H1 (cell line): ENCODE measurements at regions not wholly inside any gene's neighbourhood (a gene's known extent, or its start where the extent isn't known, plus 50 kb on each side); places are given as distances from the start of the nearest gene placed in this dataset.

ENCODE experiments used
- CTCF ChIA-PET: fragments of 300-600 bp; sonication (Branson Sonifier 250); formaldehyde crosslinking; loops from one replicate; lab custom pipeline; 2021; ENCODE audit not compliant: partially characterized antibody; lab: Charles Lee
- POLR2A ChIA-PET: fragments of 300-600 bp; sonication (Branson Sonifier 250); formaldehyde crosslinking; loops from one replicate; lab custom pipeline; 2021; ENCODE audit warnings: inconsistent platforms; ENCODE audit not compliant: partially characterized antibody; lab: Charles Lee
- DNase-seq, 2 experiments: peaks; one replicate each; pipeline versions ENCODE4 v3.0.0 to v3.0.0-alpha.2; 2010 to 2022; ENCODE audit warnings: low spot score in 2 of 2, low read depth in 1 of 2, mixed read lengths in 1 of 2
- FAIRE-seq: peaks from 2 replicates; lab custom pipeline; 2011; peaks lifted over from hg19 to GRCh38; lab: Jason Lieb, UNC
- H2AFZ ChIP-seq: 2 replicates; pipeline ENCODE4 v1.8.1; 2012; ENCODE audit warnings: low read length, inconsistent platforms
- H2AK5ac ChIP-seq: 2 replicates; pipeline ENCODE4 v1.6.1; 2013; ENCODE audit warnings: low read depth, low read length
- H2BK120ac ChIP-seq: replicated peaks from 2 replicates; pipeline ENCODE3; 2013; ENCODE audit warnings: low read depth, low read length, inconsistent platforms
- H2BK12ac ChIP-seq: 2 replicates; pipeline ENCODE4 v1.6.1; 2013; ENCODE audit warnings: low read depth, low read length
- H2BK15ac ChIP-seq: 2 replicates; pipeline ENCODE4 v1.6.1; 2013; ENCODE audit warnings: low read length
- H2BK20ac ChIP-seq: 2 replicates; pipeline ENCODE4 v1.6.1; 2013; ENCODE audit warnings: low read length
- H2BK5ac ChIP-seq: 2 replicates; pipeline ENCODE4 v1.6.1; 2013; ENCODE audit warnings: low read depth, low read length
- H3K14ac ChIP-seq: 2 replicates; pipeline ENCODE4 v1.6.1; 2013; ENCODE audit warnings: inconsistent platforms; ENCODE audit not compliant: insufficient read length
- H3K18ac ChIP-seq: 2 replicates; pipeline ENCODE4 v1.6.1; 2013; ENCODE audit warnings: low read length; ENCODE audit errors: extremely low read depth
- H3K23ac ChIP-seq: 2 replicates; pipeline ENCODE4 v1.6.1; 2013; ENCODE audit warnings: inconsistent platforms; ENCODE audit not compliant: insufficient read length
- H3K23me2 ChIP-seq: 2 replicates; pipeline ENCODE4 v1.6.1; 2013; ENCODE audit warnings: low read depth, low read length
- H3K27ac ChIP-seq: 2 replicates; pipeline ENCODE4 v1.6.1; 2011; ENCODE audit warnings: low read depth, low read length, inconsistent platforms
- H3K27me3 ChIP-seq, 4 experiments: replicated peaks in 1 of 4; 1 replicate in 1 of 4; 2 replicates in 3 of 4; pipeline versions ENCODE4 v1.6.1 to v1.8.1; 2011 to 2013; ENCODE audit warnings: low read length in 3 of 4, mild to moderate bottlenecking in 3 of 4, inconsistent platforms in 2 of 4, mixed read lengths in 2 of 4, moderate library complexity in 1 of 4; ENCODE audit not compliant: control insufficient read depth in 3 of 4, insufficient read depth in 3 of 4; ENCODE audit errors: extremely low read depth in 1 of 4
- H3K36me3 ChIP-seq, 4 experiments: 2 replicates each; pipeline versions ENCODE4 v1.6.1 to v1.8.1; 2011 to 2013; ENCODE audit warnings: mild to moderate bottlenecking in 4 of 4, low read length in 3 of 4, moderate library complexity in 2 of 4, control low read depth in 1 of 4, inconsistent platforms in 1 of 4; ENCODE audit not compliant: insufficient read depth in 4 of 4, control insufficient read depth in 2 of 4
- H3K4ac ChIP-seq: replicated peaks from 2 replicates; pipeline ENCODE3; 2013; ENCODE audit warnings: low read length, low read depth, mixed read lengths, inconsistent platforms; ENCODE audit not compliant: insufficient read length
- H3K4me1 ChIP-seq, 4 experiments: replicated peaks in 1 of 4; 1 replicate in 1 of 4; 2 replicates in 3 of 4; pipeline versions ENCODE4 v1.6.1 to v1.8.1; 2011 to 2013; ENCODE audit warnings: low read length in 3 of 4, inconsistent platforms in 2 of 4, mixed read lengths in 1 of 4; ENCODE audit not compliant: insufficient read depth in 4 of 4, control insufficient read depth in 3 of 4
- H3K4me2 ChIP-seq, 2 experiments: 2 replicates each; pipeline versions ENCODE4 v1.6.1 to v1.8.1; 2011 to 2013; ENCODE audit warnings: low read depth in 2 of 2, low read length in 2 of 2, control low read depth in 1 of 2, inconsistent platforms in 1 of 2, mild to moderate bottlenecking in 1 of 2; ENCODE audit not compliant: insufficient read depth in 1 of 2
- H3K4me3 ChIP-seq, 4 experiments: fragments of 200-600, 300-600 bp in 1 of 4; sonication (generic), shearing (Covaris generic), sonication (Bioruptor Twin) in 1 of 4; 2 replicates each; pipeline versions ENCODE4 v1.5.1 to v1.8.1; 2011 to 2016; ENCODE audit warnings: low read length in 4 of 4, low read depth in 3 of 4, control low read depth in 2 of 4, inconsistent platforms in 2 of 4, mild to moderate bottlenecking in 2 of 4, mixed read lengths in 1 of 4, moderate library complexity in 1 of 4; ENCODE audit not compliant: insufficient read depth in 2 of 4; ENCODE audit errors: extremely low read depth in 1 of 4
- H3K56ac ChIP-seq: replicated peaks from 2 replicates; pipeline ENCODE3; 2013; ENCODE audit warnings: low read depth, mild to moderate bottlenecking, mixed read lengths, low read length, inconsistent platforms; ENCODE audit not compliant: insufficient read length
- H3K79me1 ChIP-seq: 2 replicates; pipeline ENCODE4 v1.6.1; 2013; ENCODE audit warnings: low read depth, low read length, control low read depth
- H3K79me2 ChIP-seq, 2 experiments: 2 replicates each; pipeline versions ENCODE4 v1.6.1 to v1.8.1; 2012 to 2013; ENCODE audit warnings: low read length in 2 of 2, mild to moderate bottlenecking in 2 of 2, inconsistent platforms in 1 of 2; ENCODE audit not compliant: insufficient read depth in 2 of 2, control insufficient read depth in 1 of 2
- H3K9ac ChIP-seq, 4 experiments: replicated peaks in 1 of 4; 1 replicate in 1 of 4; 2 replicates in 3 of 4; pipeline versions ENCODE4 v1.6.1 to v1.8.1; 2011 to 2013; ENCODE audit warnings: low read depth in 3 of 4, low read length in 3 of 4, control low read depth in 2 of 4, mild to moderate bottlenecking in 2 of 4, moderate library complexity in 2 of 4, inconsistent platforms in 1 of 4; ENCODE audit errors: extremely low read depth in 1 of 4
- H3K9me3 ChIP-seq, 2 experiments: 2 replicates each; pipeline versions ENCODE4 v1.6.1 to v1.8.1; 2012 to 2013; ENCODE audit warnings: mild to moderate bottlenecking in 2 of 2, moderate library complexity in 2 of 2, control low read depth in 1 of 2, inconsistent platforms in 1 of 2, low read depth in 1 of 2, low read length in 1 of 2, mixed read lengths in 1 of 2; ENCODE audit not compliant: insufficient read depth in 2 of 2
- H4K20me1 ChIP-seq, 2 experiments: replicated peaks in 1 of 2; 2 replicates each; pipeline versions ENCODE3 to v1.8.1; 2011 to 2013; ENCODE audit warnings: inconsistent platforms in 2 of 2, low read length in 2 of 2, mild to moderate bottlenecking in 1 of 2; ENCODE audit not compliant: insufficient read depth in 2 of 2, control insufficient read depth in 1 of 2
- H4K5ac ChIP-seq: 2 replicates; pipeline ENCODE4 v1.6.1; 2013; ENCODE audit warnings: low read length, low read depth, mixed read lengths, inconsistent platforms; ENCODE audit not compliant: insufficient read length
- H4K8ac ChIP-seq: 2 replicates; pipeline ENCODE4 v1.8.0; 2013; ENCODE audit warnings: mild to moderate bottlenecking, moderate library complexity, low read length, inconsistent platforms; ENCODE audit not compliant: insufficient read depth; ENCODE audit errors: extremely low read depth
- H4K91ac ChIP-seq: replicated peaks from 2 replicates; pipeline ENCODE3; 2013; ENCODE audit warnings: low read length, mixed read lengths, inconsistent platforms; ENCODE audit not compliant: insufficient read length
- BRCA1 ChIP-seq: IDR thresholded peaks from 2 replicates; pipeline ENCODE4 v1.6.1; 2012; ENCODE audit warnings: low read depth, low read length, improper control_type of control experiment
- CHD1 ChIP-seq: IDR thresholded peaks from 2 replicates; pipeline ENCODE4 v1.6.1; 2012; ENCODE audit warnings: low read depth, low read length, improper control_type of control experiment
- EZH2 ChIP-seq: fragments of 200-600 bp; sonication (generic); IDR thresholded peaks from 2 replicates; pipeline ENCODE4 v1.7.1; 2012; ENCODE audit warnings: low read depth, mild to moderate bottlenecking, moderate library complexity, low read length, inconsistent platforms; ENCODE audit not compliant: severe bottlenecking
- JUND ChIP-seq: IDR thresholded peaks from 2 replicates; pipeline ENCODE4 v1.6.1; 2011; ENCODE audit warnings: mild to moderate bottlenecking, improper control_type of control experiment, low read length
- NRF1 ChIP-seq: IDR thresholded peaks from 2 replicates; pipeline ENCODE4 v1.6.1; 2011; ENCODE audit warnings: mild to moderate bottlenecking, low read depth, low read length, improper control_type of control experiment
- RNF2 ChIP-seq: fragments of 200-900, 300-1000 bp; sonication (generic); IDR thresholded peaks from 2 replicates; pipeline ENCODE4 v1.7.1; 2016; ENCODE audit warnings: borderline replicate concordance, low read depth, mild to moderate bottlenecking, antibody characterized with exemption, low read length; ENCODE audit not compliant: poor library complexity, severe bottlenecking; ENCODE audit errors: missing control alignments
- SIN3A ChIP-seq, 2 experiments: IDR thresholded peaks in 1 of 2; conservative IDR thresholded peaks in 1 of 2; 2 replicates each; pipeline ENCODE4 v1.6.1; 2011 to 2012; ENCODE audit warnings: low read length in 2 of 2, improper control_type of control experiment in 1 of 2, low read depth in 1 of 2, mild to moderate bottlenecking in 1 of 2
- SP1 ChIP-seq: IDR thresholded peaks from 2 replicates; pipeline ENCODE4 v1.6.1; 2011; ENCODE audit warnings: low read depth, low read length
- SP2 ChIP-seq: IDR thresholded peaks from 2 replicates; pipeline ENCODE4 v1.6.1; 2012; ENCODE audit warnings: mild to moderate bottlenecking, low read length, inconsistent platforms
- SP4 ChIP-seq: IDR thresholded peaks from 2 replicates; pipeline ENCODE4 v1.6.1; 2012; ENCODE audit warnings: low read length, inconsistent platforms
- WGBS, 2 experiments: shearing (Covaris generic) in 1 of 2; methylation state at CpG; one replicate each; pipeline versions ENCODE4 v1.1.6 to v1.1.7; 2013 to 2015; ENCODE audit warnings: low lambda C conversion rate in 2 of 2, mixed read lengths in 2 of 2, inconsistent platforms in 1 of 2, low coverage in 1 of 2, missing lambda C conversion rate in 1 of 2; ENCODE audit not compliant: insufficient replicate concordance in 2 of 2, insufficient coverage in 1 of 2, insufficient read length in 1 of 2; ENCODE audit errors: extremely low coverage in 1 of 2, missing lambda C conversion rate in 1 of 2; 5-methylcytosine and 5-hydroxymethylcytosine counted together

DNA sequence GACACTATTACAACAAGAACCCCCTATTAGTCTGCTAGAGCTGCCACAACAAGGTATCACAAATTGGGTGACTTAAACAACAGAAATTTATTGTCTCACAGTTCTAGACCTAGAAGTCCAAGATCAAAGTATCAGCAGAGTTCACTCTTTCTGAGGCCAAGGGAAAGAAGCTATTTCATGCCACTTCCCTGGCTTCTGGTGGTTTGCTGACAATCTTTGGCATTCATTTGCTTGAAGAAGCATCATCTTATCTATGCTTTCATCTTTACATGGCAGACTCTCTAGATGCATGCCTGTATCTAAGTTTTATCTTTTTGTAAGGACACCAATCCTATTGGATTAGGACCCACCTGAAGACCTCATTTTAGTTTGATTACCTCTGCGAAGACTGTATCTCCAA, 296.8 kb upstream of the MARCKS start:
- Histone ChIP-seq H3K9me3 (no peaks in the 10 kb centered on the region), H2BK5ac (no peak overlapping the region), H3K4me2 (no peak overlapping the region), H3K4me3 (no peak overlapping the region), H4K5ac (no peak overlapping the region), H3K27ac (no peak overlapping the region), H2BK12ac (no peak overlapping the region), H3K23ac (no peak overlapping the region), H2AK5ac (no peak overlapping the region), H3K27me3 (no peaks in the 10 kb centered on the region; a peak in 1 of 7 replicates), H2BK20ac (no peak overlapping the region), H3K79me2 (no peaks in the 10 kb centered on the region), H3K18ac (no peak overlapping the region), H4K91ac (no peak overlapping the region), H3K79me1 (no peaks in the 10 kb centered on the region), H2AFZ (no peak overlapping the region), H2BK15ac (no peak overlapping the region), H3K4me1 (peaks cover 2 to 12% (median 7%) of the 10 kb centered on the region in 4 experiments)
- POLR2A ChIA-PET: no interaction called here
- CTCF ChIA-PET: interaction anchor here (1.0 kb wide), 1 partner anchor 73 kb away, joined by 4 read pairs; no protein-coding TSS in a partner anchor
- FAIRE-seq: no peak
- TF ChIP-seq SIN3A (conservative IDR thresholded peaks at IDR 0.05 in 1 of 2, IDR thresholded peaks at IDR 0.05 in 1 of 2; ENCODE audit: low read depth in 1 of 2, low read length in 2 of 2): no peak
- TF ChIP-seq SP1: no peak
- no peak for TF ChIP-seq SP2
- TF ChIP-seq BRCA1: no peak
- no peak for TF ChIP-seq EZH2
- TF ChIP-seq JUND: no peak
- no peak for TF ChIP-seq RNF2
- no peak for TF ChIP-seq SP4
- no peak for TF ChIP-seq NRF1
- no peak for TF ChIP-seq CHD1
- TF ChIP-seq, all 59 proteins: peak for 0
- Histone ChIP-seq H3K36me3 (no peaks in the 10 kb centered on the region), H3K23me2 (no peaks in the 10 kb centered on the region), H2BK120ac (no peak overlapping the region), H3K14ac (no peak overlapping the region), H4K20me1 (no peaks in the 10 kb centered on the region), H3K56ac (no peak overlapping the region), H4K8ac (no peak overlapping the region), H3K9ac (no peak overlapping the region), H3K4ac (no peak overlapping the region)
- 100% methylated on average over 1 of the region's 1 CpG; no CpG with 5 or more reads in 1 of the 2 experiments for WGBS, 2 experiments
- DNase-seq: no peak
